Tibial artery (tissue), 4 donors: ENCODE measurements at regions not wholly inside any gene's neighbourhood (a gene's known extent, or its start where the extent isn't known, plus 50 kb on each side); places are given as distances from the start of the nearest gene placed in this dataset.

ENCODE experiments used
- DNase-seq, 2 donors: peaks; one replicate each; pipeline ENCODE4 v3.0.0-alpha.2; 2019
- H3K27ac ChIP-seq, 2 donors: fragments of 200-600 bp; sonication (generic) in 1 of 2; 1 replicate in 1 of 2; 2 replicates in 1 of 2; pipeline ENCODE4 v1.5.1; 2018 to 2019; ENCODE audit warnings: mild to moderate bottlenecking in 1 of 2
- H3K27me3 ChIP-seq, 2 donors: fragments of 200-600 bp; sonication (generic) in 1 of 2; one replicate each; pipeline versions ENCODE4 v1.5.1 to v1.6.0; 2016 to 2019
- H3K36me3 ChIP-seq, 3 donors: fragments of 200-600 bp; sonication (generic) in 2 of 3; one replicate each; pipeline ENCODE4 v1.5.1; 2016 to 2019; ENCODE audit warnings: mild to moderate bottlenecking in 2 of 3
- H3K4me1 ChIP-seq, 4 donors: fragments of 200-600 bp; sonication (generic) in 2 of 4; 1 replicate in 3 of 4; 2 replicates in 1 of 4; pipeline ENCODE4 v1.5.1; 2016 to 2019
- H3K4me3 ChIP-seq, 2 donors: fragments of 200-600 bp; sonication (generic) in 1 of 2; 1 replicate in 1 of 2; 2 replicates in 1 of 2; pipeline ENCODE4 v1.5.1; 2018 to 2019; ENCODE audit warnings: mild to moderate bottlenecking in 2 of 2
- H3K9me3 ChIP-seq, 3 donors: fragments of 200-600 bp; sonication (generic) in 1 of 3; one replicate each; pipeline ENCODE4 v1.5.1; 2016 to 2019
- intact Hi-C: fragments of 100-400 bp; cut with DNase I; formaldehyde crosslinking; loops from one replicate; pipeline ENCODE4 v1.15.0; 2023; ENCODE audit warnings: low total_unique reads
- TF ChIP-seq, protein P1 (sequence below), 2 experiments: fragments of 200-600 bp in 1 of 2; fragments of 450-650 bp in 1 of 2; IDR thresholded peaks; one replicate each; pipeline ENCODE4 v1.5.1; 2017 to 2019; ENCODE audit warnings: antibody characterized with exemption in 2 of 2, mild to moderate bottlenecking in 1 of 2, moderate library complexity in 1 of 2

DNA sequence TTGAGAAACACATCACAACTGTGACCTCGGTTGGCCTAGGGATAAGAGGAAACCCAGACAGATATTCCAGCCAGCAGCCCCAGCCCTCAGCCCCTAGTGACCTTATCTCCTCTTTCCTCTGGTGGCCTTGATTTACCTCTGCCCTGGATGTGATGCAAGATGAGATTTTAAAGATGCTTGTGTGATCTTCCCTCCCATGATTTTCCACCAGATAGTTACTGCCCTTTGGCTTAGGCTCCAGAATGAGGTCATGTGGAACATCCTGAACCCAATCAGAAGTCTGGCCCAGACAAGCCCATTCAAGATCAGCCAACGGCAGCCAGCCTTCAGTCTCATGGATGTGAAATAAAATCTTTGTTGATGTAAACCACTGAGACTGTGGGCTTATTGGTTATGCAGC is 104.0 kb downstream of the BANF2 start:
- TF ChIP-seq, protein P1, sequence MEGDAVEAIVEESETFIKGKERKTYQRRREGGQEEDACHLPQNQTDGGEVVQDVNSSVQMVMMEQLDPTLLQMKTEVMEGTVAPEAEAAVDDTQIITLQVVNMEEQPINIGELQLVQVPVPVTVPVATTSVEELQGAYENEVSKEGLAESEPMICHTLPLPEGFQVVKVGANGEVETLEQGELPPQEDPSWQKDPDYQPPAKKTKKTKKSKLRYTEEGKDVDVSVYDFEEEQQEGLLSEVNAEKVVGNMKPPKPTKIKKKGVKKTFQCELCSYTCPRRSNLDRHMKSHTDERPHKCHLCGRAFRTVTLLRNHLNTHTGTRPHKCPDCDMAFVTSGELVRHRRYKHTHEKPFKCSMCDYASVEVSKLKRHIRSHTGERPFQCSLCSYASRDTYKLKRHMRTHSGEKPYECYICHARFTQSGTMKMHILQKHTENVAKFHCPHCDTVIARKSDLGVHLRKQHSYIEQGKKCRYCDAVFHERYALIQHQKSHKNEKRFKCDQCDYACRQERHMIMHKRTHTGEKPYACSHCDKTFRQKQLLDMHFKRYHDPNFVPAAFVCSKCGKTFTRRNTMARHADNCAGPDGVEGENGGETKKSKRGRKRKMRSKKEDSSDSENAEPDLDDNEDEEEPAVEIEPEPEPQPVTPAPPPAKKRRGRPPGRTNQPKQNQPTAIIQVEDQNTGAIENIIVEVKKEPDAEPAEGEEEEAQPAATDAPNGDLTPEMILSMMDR (IDR thresholded peaks at IDR 0.05) = no peak
- no peak overlapping the region for H3K4me3 ChIP-seq
- no peaks in the 10 kb centered on the region for H3K36me3 ChIP-seq
- no peaks in the 10 kb centered on the region for H3K9me3 ChIP-seq
- H3K27ac ChIP-seq = no peak overlapping the region
- intact Hi-C loops = no loop called here
- H3K27me3 ChIP-seq = no peaks in the 10 kb centered on the region
- H3K4me1 ChIP-seq = peaks cover 0 to 30% (median 21%) of the 10 kb centered on the region in 4 donors
- DNase-seq = peak in 1 of 2 donors; percentile 37

GRCh38 chr20:17799575-17800227 is 99.9 kb downstream of the BANF2 start:
- Histone ChIP-seq H3K9me3 (no peaks in the 10 kb centered on the region), H3K27ac (no peak overlapping the region), H3K4me1 (peaks cover 0 to 21% (median 17%) of the 10 kb centered on the region in 4 donors), H3K36me3 (no peaks in the 10 kb centered on the region), H3K4me3 (no peak overlapping the region), H3K27me3 (no peaks in the 10 kb centered on the region)
- DNase-seq = no peak
- TF ChIP-seq, protein P1 (IDR thresholded peaks at IDR 0.05) = no peak
- intact Hi-C loops = loop anchor here (10.0 kb wide), 3 partner anchors 45 to 115 kb away; partner anchors contain the start of gene RRBP1

GRCh38 chr20:17798601-17799000 is 98.8 kb downstream of the BANF2 start:
- intact Hi-C loops = loop anchor here (10.0 kb wide), 3 partner anchors 46 to 114 kb away; partner anchors contain the start of gene RRBP1
- no peak for DNase-seq
- Histone ChIP-seq H3K4me3 (no peak overlapping the region), H3K4me1 (peaks cover 0 to 30% (median 26%) of the 10 kb centered on the region in 4 donors), H3K27ac (no peak overlapping the region), H3K36me3 (no peaks in the 10 kb centered on the region), H3K27me3 (no peaks in the 10 kb centered on the region), H3K9me3 (no peaks in the 10 kb centered on the region)
- TF ChIP-seq, protein P1 (IDR thresholded peaks at IDR 0.05) = no peak

DNA sequence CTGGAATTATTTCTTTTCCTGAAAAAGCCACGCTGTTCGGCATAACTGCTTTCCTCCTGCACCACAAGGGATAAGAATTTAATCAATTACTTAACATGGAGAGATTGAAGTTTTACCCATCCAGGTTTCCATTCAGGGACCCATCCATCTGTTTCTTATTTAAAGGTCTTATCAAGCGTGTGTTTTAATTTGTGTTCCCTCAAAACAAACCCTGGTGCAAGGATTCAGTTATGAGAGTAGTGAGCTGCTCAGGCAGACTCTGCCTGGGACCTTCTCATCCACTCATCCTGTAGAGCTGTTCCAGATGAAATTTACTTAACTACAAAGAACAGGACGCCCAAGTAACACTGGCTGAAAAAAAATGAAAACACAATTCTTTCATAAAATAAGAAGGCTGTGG is 97.8 kb downstream of the BANF2 start:
- TF ChIP-seq, protein P1 (IDR thresholded peaks at IDR 0.05) = no peak
- Histone ChIP-seq H3K4me3 (no peak overlapping the region), H3K36me3 (no peaks in the 10 kb centered on the region), H3K4me1 (peaks cover 0 to 30% (median 26%) of the 10 kb centered on the region in 4 donors), H3K9me3 (no peaks in the 10 kb centered on the region), H3K27ac (no peak overlapping the region), H3K27me3 (no peaks in the 10 kb centered on the region)
- intact Hi-C loops = loop anchor here (10.0 kb wide), 3 partner anchors 47 to 113 kb away; partner anchors contain the start of gene RRBP1
- no peak for DNase-seq

DNA sequence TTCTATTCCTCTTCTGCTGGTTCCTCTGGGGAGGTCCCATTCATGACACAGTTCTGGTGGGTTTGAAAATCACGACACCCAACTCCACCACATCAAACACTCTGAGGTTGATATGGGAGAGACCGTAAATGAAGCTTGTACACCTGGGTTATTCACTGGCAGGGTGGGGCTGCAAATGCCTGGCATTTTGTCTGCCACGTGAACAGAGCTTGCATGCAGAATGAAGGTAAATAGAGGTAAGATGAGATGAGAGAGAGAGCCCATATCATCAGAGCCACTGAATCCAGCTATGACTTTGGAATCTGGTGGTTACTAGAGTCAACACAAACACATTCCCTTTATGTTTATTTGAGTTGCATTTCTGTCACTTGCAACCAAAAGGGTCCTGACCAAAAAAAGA is 97.4 kb downstream of the BANF2 start:
- Histone ChIP-seq H3K4me1 (peaks cover 0 to 30% (median 26%) of the 10 kb centered on the region in 4 donors), H3K4me3 (no peak overlapping the region), H3K27me3 (no peaks in the 10 kb centered on the region), H3K9me3 (no peaks in the 10 kb centered on the region), H3K27ac (no peak overlapping the region), H3K36me3 (no peaks in the 10 kb centered on the region)
- no peak for DNase-seq
- intact Hi-C loops = loop anchor here (10.0 kb wide), 3 partner anchors 48 to 112 kb away; partner anchors contain the start of gene RRBP1
- TF ChIP-seq, protein P1 (IDR thresholded peaks at IDR 0.05) = no peak
